ENCODE measurements at regions not wholly inside any gene's neighbourhood (a gene's known extent, or its start where the extent isn't known, plus 50 kb on each side); places are given as distances from the start of the nearest gene placed in this dataset.
"Not testable (repeated sequence)": the region's sequence is repeated elsewhere in the genome, so short reads cannot be mapped to it uniquely, and the experiment has no call there.

DNA sequence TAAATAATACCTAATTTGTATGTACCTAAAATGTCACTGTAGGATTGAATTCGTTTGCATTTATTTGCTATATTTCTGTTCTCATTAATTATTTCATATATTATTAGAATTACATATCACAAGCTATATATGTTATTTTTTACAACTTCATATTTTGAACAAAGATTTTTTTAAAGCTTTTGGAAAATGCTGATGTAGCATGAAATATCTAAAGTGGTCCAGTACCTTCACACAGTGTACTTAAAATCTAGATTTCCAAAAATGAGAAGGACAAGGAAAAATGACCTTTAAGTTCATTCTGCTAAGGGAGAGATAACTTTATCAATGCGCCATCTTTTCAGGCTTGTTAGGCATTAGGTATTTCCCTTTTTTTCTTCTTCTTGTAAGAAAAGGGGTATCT, 71.8 kb downstream of the LARP7 start:
- no peak for DNase-seq

- DNase-seq, result no peak
Measured at GRCh38 chr4:112714922-112715901, 78.3 kb downstream of the LARP7 start.

- no peak for DNase-seq
Measured at GRCh38 chr4:112717856-112718255, 80.9 kb downstream of the LARP7 start.

DNA sequence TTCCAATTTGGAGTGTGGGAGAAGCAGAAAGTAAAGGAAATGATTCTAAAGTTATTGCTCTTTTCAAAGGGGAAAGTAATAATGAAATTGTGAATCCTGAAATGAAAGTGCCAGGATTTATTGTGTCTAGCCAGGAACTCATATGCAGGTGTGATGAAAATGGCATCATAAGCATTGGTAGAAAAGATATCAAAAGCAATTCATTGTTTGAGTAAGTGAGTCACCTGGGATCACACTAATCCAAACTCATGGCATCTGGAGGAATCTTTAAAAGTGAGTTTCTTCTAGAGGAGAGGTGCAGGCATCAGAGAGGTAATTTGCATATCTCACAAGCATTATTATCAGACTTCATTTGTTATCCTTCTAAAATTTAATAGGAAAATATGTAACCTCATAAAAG, 84.7 kb downstream of the LARP7 start:
- DNase-seq, result no peak

DNA sequence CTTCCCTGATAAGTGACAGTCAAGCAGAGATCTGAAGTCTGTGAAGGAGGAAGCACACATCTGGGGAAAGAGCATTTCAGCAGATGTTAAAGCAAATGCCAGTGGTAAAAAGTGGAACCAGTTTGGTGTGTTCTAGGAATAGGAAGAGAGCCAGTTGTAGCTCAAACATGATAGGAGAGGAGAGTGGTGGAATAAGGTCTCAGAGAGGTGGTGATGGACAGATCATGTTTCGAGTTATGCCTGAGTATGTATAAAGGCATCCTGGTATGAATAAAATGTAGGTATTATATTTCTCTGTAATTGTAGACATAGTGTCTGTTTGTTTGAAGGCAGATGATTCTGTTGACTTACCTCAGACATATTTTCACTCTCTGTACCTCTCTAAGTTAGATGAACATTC, 89.1 kb downstream of the LARP7 start:
- no peak for DNase-seq

- DNase-seq, result not testable (repeated sequence)
Measured at GRCh38 chr4:112727728-112728127, 90.8 kb downstream of the LARP7 start.

- no peak for DNase-seq
Measured at GRCh38 chr4:112731715-112732114, 94.8 kb downstream of the LARP7 start.

DNA sequence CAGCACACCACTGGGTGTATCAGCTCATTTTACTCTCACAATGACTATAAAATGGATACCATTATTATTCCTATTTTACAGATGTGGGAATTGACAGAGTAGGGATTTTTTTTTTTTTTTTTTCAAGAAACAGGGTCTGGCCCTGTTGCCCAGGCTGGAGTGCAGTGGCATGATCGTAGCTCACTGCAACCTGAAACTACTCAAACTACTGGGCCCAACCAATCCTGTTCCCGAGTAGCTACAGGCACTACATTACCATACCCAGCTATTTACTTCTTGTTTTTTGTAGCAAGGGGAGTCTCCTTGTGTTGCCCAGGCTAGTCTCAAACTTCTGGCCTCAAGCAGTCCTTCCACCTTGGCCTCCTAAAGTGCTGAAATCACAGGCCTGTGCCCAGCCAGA, 95.2 kb downstream of the LARP7 start:
- no peak for DNase-seq

DNA sequence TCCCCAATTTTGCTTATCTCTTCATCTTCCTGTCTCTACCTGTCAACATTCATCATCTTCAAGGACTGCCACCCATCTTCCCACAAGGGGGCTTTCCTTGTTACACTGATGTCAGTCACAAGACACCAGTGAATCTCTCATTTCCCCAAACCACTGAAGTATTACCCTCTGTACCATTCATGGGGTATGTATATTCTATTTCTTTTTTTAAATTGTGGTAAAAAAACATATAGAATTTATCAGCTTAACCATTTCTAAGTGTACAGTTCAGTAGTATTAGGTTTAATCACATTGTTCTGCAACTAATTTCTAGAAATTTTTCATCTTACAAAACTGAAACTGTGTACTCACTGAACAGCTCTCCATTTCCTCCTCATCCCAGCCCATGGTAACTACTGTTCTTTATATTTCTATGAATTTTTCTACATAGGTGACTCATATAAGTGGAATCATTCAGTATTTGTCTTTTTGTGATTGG, 98.6 kb downstream of the LARP7 start:
- DNase-seq, result no peak

DNA sequence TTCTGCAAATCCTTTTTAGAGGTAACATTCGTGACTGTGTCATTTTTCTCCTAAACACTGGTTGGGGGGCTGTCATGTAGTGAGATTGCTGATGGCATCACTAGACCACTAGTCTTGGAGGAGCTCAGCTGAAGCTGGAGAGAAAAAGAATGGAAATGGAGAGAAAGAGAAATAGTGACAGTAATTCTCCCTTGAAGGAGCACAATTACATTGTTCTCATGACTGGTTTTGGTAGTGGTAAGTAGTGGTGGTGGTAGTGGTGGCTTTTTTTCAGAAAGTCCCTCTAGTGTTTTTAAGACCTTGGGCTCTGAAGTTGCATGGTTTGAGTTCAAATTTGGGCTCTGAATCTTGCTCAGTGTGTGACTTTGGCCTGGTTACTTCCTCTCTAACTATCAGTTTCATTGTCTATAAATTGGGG, 99.8 kb downstream of the LARP7 start:
- no peak for DNase-seq

DNA sequence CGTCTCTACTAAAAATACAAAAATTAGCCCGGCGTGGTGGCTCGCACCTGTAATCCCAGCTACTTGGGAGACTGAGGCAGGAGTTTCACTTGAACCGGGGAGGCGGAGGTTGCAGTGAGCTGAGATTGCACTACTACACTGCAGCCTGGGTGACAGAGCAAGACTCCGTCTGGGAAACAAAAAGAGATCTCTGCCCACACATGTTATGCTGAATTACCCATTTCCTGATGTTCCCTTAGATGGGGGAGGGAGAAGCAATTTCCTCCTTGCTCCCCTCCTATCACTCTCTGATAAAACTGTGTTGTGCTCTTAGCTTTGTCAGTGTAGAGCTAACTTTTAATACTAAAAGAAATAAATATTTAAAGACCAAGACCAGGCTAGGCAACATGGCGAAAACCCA, 102.5 kb downstream of the LARP7 start:
- DNase-seq, result no peak

DNA sequence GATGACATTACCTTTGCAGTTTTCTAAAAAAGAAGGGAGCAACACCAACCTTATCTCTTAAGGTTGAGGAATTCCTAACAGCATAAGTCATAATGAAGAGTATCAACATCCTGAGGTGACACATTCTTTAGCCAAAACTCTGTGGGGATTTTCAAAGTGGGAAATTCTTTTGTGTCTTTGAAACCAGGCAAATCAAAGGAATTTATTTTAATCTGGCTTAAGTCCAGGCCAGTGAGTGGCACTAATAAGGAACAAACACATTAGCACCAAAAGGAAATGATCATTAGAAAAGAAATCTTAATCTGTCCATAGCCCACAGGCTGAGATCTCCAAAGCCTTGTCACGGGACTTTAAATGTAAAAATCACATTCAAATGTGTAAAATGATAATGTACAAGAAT, 110.1 kb downstream of the LARP7 start:
- DNase-seq, result no peak

DNA sequence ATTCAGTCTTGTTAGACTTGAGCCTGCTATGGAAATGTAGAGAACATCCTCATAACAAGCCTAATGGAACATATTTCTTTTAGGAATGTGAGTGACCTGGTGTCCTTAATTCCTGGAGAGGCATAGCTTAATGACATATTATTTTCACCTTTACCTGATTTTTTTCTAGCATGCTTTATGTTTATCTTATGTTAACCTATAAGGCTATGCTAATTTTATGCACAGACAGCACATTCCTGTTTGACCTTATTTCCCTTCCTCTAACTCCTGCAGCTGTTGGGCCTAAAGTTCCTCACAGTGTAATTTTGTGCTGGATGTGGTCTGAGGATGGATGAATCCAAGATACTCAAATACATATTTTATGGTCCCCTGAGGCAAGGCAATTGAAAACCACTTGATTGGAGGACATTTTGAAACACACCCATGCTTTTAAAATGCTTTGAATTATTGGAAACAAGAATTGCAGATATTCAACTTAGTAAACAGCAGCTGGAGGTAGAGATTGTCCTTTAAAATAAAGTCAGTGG, 111.5 kb downstream of the LARP7 start:
- no peak for DNase-seq

DNA sequence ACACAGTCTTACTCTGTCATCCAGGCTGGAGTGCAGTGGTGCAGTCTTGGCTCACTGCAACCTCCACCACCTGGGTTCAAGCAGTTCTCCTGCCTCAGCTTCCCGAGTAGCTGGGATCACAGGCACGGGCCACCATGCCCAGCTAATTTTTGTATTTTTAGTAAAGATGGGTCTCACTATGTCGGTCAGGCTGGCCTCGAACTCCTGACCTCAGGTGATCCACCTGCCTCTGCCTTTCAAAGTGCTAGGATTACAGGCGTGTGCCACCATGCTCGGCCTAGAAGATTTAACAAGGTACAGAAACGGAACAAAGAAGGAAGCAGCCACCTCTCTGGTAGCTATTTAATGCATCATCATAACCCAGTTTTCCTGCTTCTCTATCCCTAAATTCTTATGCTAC, 113.8 kb downstream of the LARP7 start:
- DNase-seq, result not testable (repeated sequence)

DNA sequence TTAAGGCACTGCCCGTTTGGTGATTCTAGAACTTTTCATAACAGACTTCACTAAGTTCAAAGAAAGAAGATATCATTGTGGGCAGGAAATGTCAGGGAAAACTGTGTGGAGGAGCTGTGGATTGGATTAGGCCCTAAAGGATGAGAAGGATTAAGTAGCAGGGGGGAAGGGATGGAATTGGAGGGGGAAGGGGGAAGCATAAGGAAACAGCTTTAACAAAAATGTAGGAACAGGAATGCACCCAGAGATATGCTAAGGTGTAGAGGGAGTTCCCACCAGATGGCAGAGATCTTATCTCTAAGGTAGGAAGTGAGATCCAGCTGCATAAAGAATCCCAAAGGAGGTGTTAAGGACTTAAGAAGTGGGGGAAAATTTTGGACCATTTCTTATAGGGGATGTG, 114.5 kb downstream of the LARP7 start:
- no peak for DNase-seq

GRCh38 chr4:112752061-112752460, 115.1 kb downstream of the LARP7 start:
- DNase-seq, result no peak

DNA sequence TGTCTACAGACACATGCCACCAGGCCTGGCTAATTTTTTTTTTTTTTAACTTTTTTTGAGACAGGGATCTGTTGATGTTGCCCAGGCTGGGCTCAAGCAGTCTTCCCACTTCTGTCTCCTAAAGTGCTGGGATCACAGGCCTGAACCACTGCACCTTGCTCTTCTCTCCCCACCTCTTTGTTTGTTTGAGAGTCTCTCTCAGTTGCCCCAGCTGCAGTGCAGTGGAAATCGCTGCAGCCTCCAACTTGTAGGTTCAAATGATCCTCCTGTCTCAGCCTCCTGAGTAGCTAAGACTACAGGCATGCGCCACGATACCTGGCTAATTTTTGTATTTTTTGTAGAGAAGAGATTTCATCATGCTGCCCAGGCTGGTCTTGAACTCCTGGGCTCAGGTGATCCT, 115.6 kb downstream of the LARP7 start:
- DNase-seq, result no peak

DNA sequence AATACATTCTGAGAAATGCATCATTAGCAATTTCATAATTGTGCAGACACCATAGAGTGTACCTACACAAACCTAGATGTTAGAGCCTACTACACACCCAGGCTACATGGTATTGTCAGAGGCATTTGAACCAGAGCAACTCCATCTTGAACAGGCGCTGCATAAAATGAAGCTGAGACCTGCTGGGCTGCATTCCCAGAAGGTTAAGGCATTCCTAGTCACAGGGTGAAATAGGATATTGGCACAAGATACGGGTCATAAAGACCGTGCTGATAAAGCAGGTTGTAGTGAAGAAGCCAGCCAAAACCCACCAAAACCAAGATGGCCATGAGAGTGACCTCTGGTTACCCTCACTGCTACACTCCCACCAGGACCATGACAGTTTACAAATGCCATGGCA, 116.4 kb downstream of the LARP7 start:
- DNase-seq, result no peak

GRCh38 chr4:112759313-112759712, 122.4 kb downstream of the LARP7 start:
- no peak for DNase-seq

DNA sequence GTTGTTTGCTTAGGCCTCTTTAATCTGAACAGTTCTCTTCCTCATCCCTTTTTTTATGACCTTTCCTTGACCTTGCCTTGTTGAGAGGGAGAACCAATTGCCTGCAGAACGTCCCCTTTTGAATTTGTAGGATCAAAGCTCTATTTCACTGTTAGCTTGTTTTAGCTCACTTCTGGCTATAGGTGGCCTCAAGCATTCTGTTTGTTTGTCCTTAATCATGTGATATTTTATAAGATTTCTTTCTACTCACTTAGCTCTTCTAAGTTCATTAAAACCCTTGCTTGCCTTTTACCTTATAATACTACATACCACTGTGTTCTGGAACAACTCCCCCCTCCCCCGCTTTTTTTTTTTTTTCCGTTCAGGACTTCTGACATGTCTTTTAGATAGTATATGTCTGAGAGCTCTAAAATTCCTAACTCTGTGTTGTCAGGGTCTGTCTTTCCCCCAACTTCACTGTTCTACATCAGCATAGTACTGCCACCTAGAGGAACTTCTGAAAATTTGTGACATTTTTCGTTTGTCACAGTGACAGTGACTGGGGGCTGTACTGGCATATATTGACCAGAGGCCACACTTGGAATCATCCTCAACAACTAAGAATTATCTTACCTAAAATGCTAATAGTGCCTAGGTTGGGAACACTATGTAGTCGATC, 128.5 kb downstream of the LARP7 start:
- DNase-seq, result no peak

DNA sequence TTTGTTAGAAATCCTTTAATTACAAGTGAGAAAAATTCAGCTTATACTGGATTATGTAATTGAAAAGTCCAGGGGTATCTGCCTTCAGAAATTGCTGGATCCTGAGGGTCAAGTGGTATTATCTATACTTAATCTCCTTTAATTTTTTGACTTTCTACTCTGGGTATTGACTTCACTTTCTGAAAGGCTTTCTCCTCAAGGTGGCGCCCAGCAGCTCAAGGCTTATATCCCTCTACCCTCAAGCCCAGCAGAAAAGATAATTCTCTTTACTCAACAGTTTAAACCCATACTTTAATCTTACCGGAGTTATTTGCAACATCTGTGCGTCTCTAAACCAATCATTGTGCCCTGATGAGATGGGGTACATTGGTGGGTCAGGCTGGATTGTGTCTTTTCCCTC, 129.5 kb downstream of the LARP7 start:
- no peak for DNase-seq

GRCh38 chr4:112767386-112767785, 130.4 kb downstream of the LARP7 start:
- no peak for DNase-seq

DNA sequence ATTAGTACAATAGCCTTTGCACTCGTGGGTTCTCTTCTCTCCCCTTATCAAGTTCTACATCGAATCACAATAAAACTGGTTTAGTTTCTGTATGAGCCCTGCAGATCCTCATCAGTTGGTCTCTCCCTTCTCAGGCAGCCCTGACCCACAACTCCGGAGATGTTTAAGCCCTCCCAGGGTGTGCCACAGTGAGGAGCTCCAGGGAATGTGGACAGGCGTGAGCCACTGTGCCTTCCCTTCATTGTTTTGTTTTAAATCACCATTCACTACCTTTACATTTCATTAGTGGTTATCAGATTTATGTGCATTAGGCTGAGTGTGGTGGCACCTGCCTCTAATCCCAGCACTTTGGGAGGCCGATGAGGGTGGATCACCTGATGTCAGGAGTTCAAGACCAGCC, 133.2 kb downstream of the LARP7 start:
- no peak for DNase-seq

DNA sequence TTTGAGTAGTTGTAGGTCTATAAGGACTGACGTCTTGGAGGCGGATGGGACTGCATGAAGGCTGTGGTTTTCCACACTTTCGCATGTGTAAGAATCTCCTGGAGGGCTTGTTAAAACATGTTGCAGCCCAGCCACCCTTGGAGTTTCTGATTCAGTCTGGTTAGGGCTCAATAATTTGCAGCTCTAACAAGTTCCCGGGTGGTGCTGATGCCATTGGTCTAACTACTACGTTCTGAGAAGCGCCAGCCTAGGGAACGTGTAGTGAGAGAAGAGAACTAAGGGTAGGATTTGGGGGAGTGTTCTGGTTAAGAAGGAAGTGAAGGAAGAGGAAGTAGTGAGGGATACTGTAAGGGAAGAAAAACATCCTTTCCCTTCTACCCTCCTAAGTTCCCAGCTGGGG, 138.9 kb downstream of the LARP7 start:
- DNase-seq, result no peak
